H9 (cell line): ENCODE measurements at regions not wholly inside any gene's neighbourhood (a gene's known extent, or its start where the extent isn't known, plus 50 kb on each side); places are given as distances from the start of the nearest gene placed in this dataset.

Experiments used
- DNase-seq: peaks from one replicate; pipeline ENCODE4 v3.0.0-alpha.2; 2017
- H2AFZ ChIP-seq: one replicate; pipeline ENCODE4 v1.6.1; 2013; ENCODE audit warnings: mild to moderate bottlenecking, low read length, control low read depth, moderate library complexity
- H2AK5ac ChIP-seq: 2 replicates; pipeline ENCODE4 v1.6.1; 2013; ENCODE audit warnings: low read length, control low read depth, mixed read lengths; ENCODE audit not compliant: insufficient read length
- H2BK120ac ChIP-seq: one replicate; pipeline ENCODE4 v1.6.1; 2013; ENCODE audit warnings: low read depth, mild to moderate bottlenecking, low read length, control low read depth, inconsistent platforms; ENCODE audit not compliant: poor library complexity, severe bottlenecking
- H2BK12ac ChIP-seq: 2 replicates; pipeline ENCODE4 v1.6.1; 2013; ENCODE audit warnings: low read length, control low read depth, mixed read lengths, low read depth; ENCODE audit not compliant: insufficient read length
- H2BK15ac ChIP-seq: 2 replicates; pipeline ENCODE4 v1.6.1; 2013; ENCODE audit warnings: low read depth, low read length, control low read depth
- H2BK20ac ChIP-seq: one replicate; pipeline ENCODE4 v1.6.1; 2013; ENCODE audit warnings: low read depth, mild to moderate bottlenecking, low read length, control low read depth, inconsistent platforms; ENCODE audit not compliant: poor library complexity, severe bottlenecking
- H2BK5ac ChIP-seq: 2 replicates; pipeline ENCODE4 v1.6.1; 2013; ENCODE audit warnings: low read length, control low read depth, mixed read lengths; ENCODE audit not compliant: insufficient read length
- H3K14ac ChIP-seq: 2 replicates; pipeline ENCODE4 v1.6.1; 2013; ENCODE audit warnings: low read length, control low read depth; ENCODE audit not compliant: insufficient read depth
- H3K18ac ChIP-seq: 2 replicates; pipeline ENCODE4 v1.6.1; 2013; ENCODE audit warnings: low read depth, mild to moderate bottlenecking, mixed read lengths, low read length, control low read depth; ENCODE audit not compliant: insufficient read length
- H3K23ac ChIP-seq: 2 replicates; pipeline ENCODE4 v1.6.1; 2013; ENCODE audit warnings: low read length, control low read depth, mixed read lengths, low read depth; ENCODE audit not compliant: insufficient read length
- H3K23me2 ChIP-seq: 2 replicates; pipeline ENCODE4 v1.6.1; 2013; ENCODE audit warnings: low read depth, mild to moderate bottlenecking, mixed read lengths, low read length, control low read depth; ENCODE audit not compliant: insufficient read length, poor library complexity, severe bottlenecking
- H3K27ac ChIP-seq: 2 replicates; pipeline ENCODE4 v1.5.1; 2013; ENCODE audit warnings: low read length, control low read depth, mixed read lengths, low read depth; ENCODE audit not compliant: insufficient read length
- H3K27me3 ChIP-seq: 2 replicates; pipeline ENCODE4 v1.6.1; 2013; ENCODE audit warnings: low read length, control low read depth, inconsistent platforms; ENCODE audit not compliant: insufficient read depth
- H3K4ac ChIP-seq: 2 replicates; pipeline ENCODE4 v1.6.1; 2013; ENCODE audit warnings: low read depth, mild to moderate bottlenecking, control low read depth, inconsistent platforms, low read length, moderate library complexity
- H3K4me1 ChIP-seq: 2 replicates; pipeline ENCODE4 v1.6.1; 2013; ENCODE audit warnings: low read length, control low read depth, inconsistent platforms; ENCODE audit not compliant: insufficient read depth
- H3K4me2 ChIP-seq: 2 replicates; pipeline ENCODE4 v1.6.1; 2013; ENCODE audit warnings: low read length, control low read depth, mixed read lengths; ENCODE audit not compliant: insufficient read length, insufficient read depth
- H3K56ac ChIP-seq: 2 replicates; pipeline ENCODE4 v1.6.1; 2013; ENCODE audit warnings: low read depth, mild to moderate bottlenecking, mixed read lengths, low read length, control low read depth; ENCODE audit not compliant: insufficient read length
- H3K79me1 ChIP-seq: 2 replicates; pipeline ENCODE4 v1.6.1; 2013; ENCODE audit warnings: low read depth, mild to moderate bottlenecking, moderate library complexity, low read length, control low read depth, inconsistent platforms; ENCODE audit not compliant: insufficient read depth, poor library complexity, severe bottlenecking
- H3K79me2 ChIP-seq: 2 replicates; pipeline ENCODE4 v1.6.1; 2013; ENCODE audit warnings: low read length, control low read depth, inconsistent platforms; ENCODE audit not compliant: insufficient read depth
- H3K9ac ChIP-seq: 2 replicates; pipeline ENCODE4 v1.6.1; 2013; ENCODE audit warnings: low read length, control low read depth, mixed read lengths; ENCODE audit not compliant: insufficient read length; ENCODE audit errors: extremely low read depth
- H3K9me3 ChIP-seq: one replicate; pipeline ENCODE4 v1.6.1; 2013; ENCODE audit warnings: low read depth, low read length, inconsistent platforms; ENCODE audit not compliant: control insufficient read depth
- H3T11ph ChIP-seq: one replicate; pipeline ENCODE4 v1.6.1; 2013; ENCODE audit warnings: mild to moderate bottlenecking, low read length, control low read depth, inconsistent platforms
- H4K20me1 ChIP-seq: one replicate; pipeline ENCODE4 v1.6.1; 2013; ENCODE audit not compliant: control insufficient read depth, insufficient read length, insufficient read depth
- H4K5ac ChIP-seq: 2 replicates; pipeline ENCODE4 v1.6.1; 2013; ENCODE audit warnings: low read depth, mild to moderate bottlenecking, mixed read lengths, low read length, control low read depth; ENCODE audit not compliant: insufficient read length
- H4K8ac ChIP-seq: replicated peaks from 2 replicates; pipeline ENCODE4 v1.6.1; 2013; ENCODE audit warnings: low read length, control low read depth, mixed read lengths, low read depth; ENCODE audit not compliant: insufficient read length
- H4K91ac ChIP-seq: 2 replicates; pipeline ENCODE4 v1.6.1; 2013; ENCODE audit warnings: low read depth, mild to moderate bottlenecking, moderate library complexity, mixed read lengths, low read length, control low read depth; ENCODE audit not compliant: insufficient read length
- H3K27ac Mint-ChIP-seq, 3 experiments: 2 replicates in 2 of 3; 3 replicates in 1 of 3; pipeline ENCODE4 v1.8.0; 2020 to 2021; ENCODE audit warnings: mixed read lengths in 3 of 3, mild to moderate bottlenecking in 1 of 3, moderate library complexity in 1 of 3
- H3K27me3 Mint-ChIP-seq: 2 replicates; pipeline ENCODE4 v1.8.0; 2021; ENCODE audit warnings: low read depth, mild to moderate bottlenecking, moderate library complexity, mixed read lengths
- H3K36me3 Mint-ChIP-seq, 3 experiments: 2 replicates in 2 of 3; 3 replicates in 1 of 3; pipeline ENCODE4 v1.8.0; 2020 to 2021; ENCODE audit warnings: low read depth in 3 of 3, mixed read lengths in 3 of 3; ENCODE audit not compliant: insufficient read depth in 1 of 3
- H3K4me1 Mint-ChIP-seq, 2 experiments: 2 replicates each; pipeline ENCODE4 v1.8.0; 2020; ENCODE audit warnings: mixed read lengths in 2 of 2
- H3K4me3 Mint-ChIP-seq, 2 experiments: 2 replicates in 1 of 2; 3 replicates in 1 of 2; pipeline ENCODE4 v1.8.0; 2020 to 2021; ENCODE audit warnings: mild to moderate bottlenecking in 2 of 2, mixed read lengths in 2 of 2, moderate library complexity in 1 of 2
- H3K9me3 Mint-ChIP-seq, 2 experiments: 2 replicates in 1 of 2; 3 replicates in 1 of 2; pipeline ENCODE4 v1.8.0; 2020; ENCODE audit warnings: mild to moderate bottlenecking in 2 of 2, mixed read lengths in 2 of 2, moderate library complexity in 1 of 2
- WGBS: extraction: QIAGEN DNeasy Blood & Tissue Kit; methylation state at CpG from one replicate; pipeline ENCODE4 v1.1.7; 2013; ENCODE audit warnings: missing lambda C conversion rate, low lambda C conversion rate, mixed read lengths; ENCODE audit not compliant: insufficient read length; ENCODE audit errors: extremely low coverage; 5-methylcytosine and 5-hydroxymethylcytosine counted together
- TF ChIP-seq, protein P1 (sequence below): fragments of 200-600 bp; sonication (generic); conservative IDR thresholded peaks from 3 replicates; pipeline ENCODE4 v1.8.0; 2021; ENCODE audit warnings: antibody characterized with exemption, mild to moderate bottlenecking

DNA sequence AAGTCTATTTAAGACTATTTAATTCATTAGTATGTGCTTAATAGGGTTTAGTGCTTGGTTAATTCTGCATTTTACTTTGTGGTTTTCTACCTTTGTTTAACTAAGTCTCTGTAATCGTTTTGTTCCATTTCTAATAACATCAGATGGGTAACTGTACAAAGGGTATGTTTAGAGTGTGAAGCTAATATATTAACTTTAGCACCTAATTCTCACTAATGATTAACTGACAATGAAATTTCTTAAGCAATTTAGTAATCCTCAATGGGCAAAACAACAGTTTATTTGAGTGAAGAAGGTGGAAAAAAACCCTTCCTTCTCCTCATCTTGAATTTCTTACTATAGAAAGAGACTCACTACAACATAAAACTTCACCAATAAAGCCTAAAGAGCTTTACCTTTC lies 448.1 kb upstream of the MIR17HG start:
- no peak overlapping the region for H3K27ac Mint-ChIP-seq
- H3K4me1 Mint-ChIP-seq = 0 out of 4 replicates have a peak, but pooled peaks cover 0 to 2% of the 10 kb centered on the region in 2 experiments
- Histone ChIP-seq H4K5ac (no peak overlapping the region), H3K27me3 (no peaks in the 10 kb centered on the region), H3K9ac (no peak overlapping the region), H3K14ac (no peak overlapping the region), H3K9me3 (no peaks in the 10 kb centered on the region), H3K23me2 (no peaks in the 10 kb centered on the region), H2BK120ac (no peak overlapping the region), H3K18ac (no peak overlapping the region), H4K8ac (no peak overlapping the region), H3K4me1 (no peaks in the 10 kb centered on the region), H3K4ac (no peak overlapping the region), H2BK12ac (no peak overlapping the region), H3K79me1 (no peaks in the 10 kb centered on the region), H3K4me2 (no peak overlapping the region), H2BK20ac (no peak overlapping the region), H3K27ac (no peak overlapping the region), H2AK5ac (no peak overlapping the region), H4K91ac (no peak overlapping the region), H2BK5ac (no peak overlapping the region), H2AFZ (no peak overlapping the region), H3K56ac (no peak overlapping the region), H3K79me2 (no peaks in the 10 kb centered on the region), H3K23ac (no peak overlapping the region), H4K20me1 (no peaks in the 10 kb centered on the region), H3T11ph (no peak overlapping the region), H2BK15ac (no peak overlapping the region)
- H3K4me3 Mint-ChIP-seq = no peak overlapping the region
- no CpG with 5 or more reads among the region's 1 CpG for WGBS
- H3K27me3 Mint-ChIP-seq = no peaks in the 10 kb centered on the region
- TF ChIP-seq, protein P1, sequence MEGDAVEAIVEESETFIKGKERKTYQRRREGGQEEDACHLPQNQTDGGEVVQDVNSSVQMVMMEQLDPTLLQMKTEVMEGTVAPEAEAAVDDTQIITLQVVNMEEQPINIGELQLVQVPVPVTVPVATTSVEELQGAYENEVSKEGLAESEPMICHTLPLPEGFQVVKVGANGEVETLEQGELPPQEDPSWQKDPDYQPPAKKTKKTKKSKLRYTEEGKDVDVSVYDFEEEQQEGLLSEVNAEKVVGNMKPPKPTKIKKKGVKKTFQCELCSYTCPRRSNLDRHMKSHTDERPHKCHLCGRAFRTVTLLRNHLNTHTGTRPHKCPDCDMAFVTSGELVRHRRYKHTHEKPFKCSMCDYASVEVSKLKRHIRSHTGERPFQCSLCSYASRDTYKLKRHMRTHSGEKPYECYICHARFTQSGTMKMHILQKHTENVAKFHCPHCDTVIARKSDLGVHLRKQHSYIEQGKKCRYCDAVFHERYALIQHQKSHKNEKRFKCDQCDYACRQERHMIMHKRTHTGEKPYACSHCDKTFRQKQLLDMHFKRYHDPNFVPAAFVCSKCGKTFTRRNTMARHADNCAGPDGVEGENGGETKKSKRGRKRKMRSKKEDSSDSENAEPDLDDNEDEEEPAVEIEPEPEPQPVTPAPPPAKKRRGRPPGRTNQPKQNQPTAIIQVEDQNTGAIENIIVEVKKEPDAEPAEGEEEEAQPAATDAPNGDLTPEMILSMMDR = no peak
- DNase-seq = no peak
- 0 out of 5 replicates have a peak, but pooled peaks cover 0 to 1% of the 10 kb centered on the region in 2 experiments for H3K9me3 Mint-ChIP-seq
- H3K36me3 Mint-ChIP-seq = no peaks in the 10 kb centered on the region; a peak in 1 of 7 replicates
